Smooth muscle cell (in vitro differentiated cells): ENCODE measurements at regions not wholly inside any gene's neighbourhood (a gene's known extent, or its start where the extent isn't known, plus 50 kb on each side); places are given as distances from the start of the nearest gene placed in this dataset.

Experiments used
- DNase-seq: peaks from one replicate; lab custom pipeline; 2025; ENCODE audit not compliant: unreplicated experiment; lab: John Stamatoyannopoulos, UW
- H2AFZ ChIP-seq: fragments of 200-600 bp; sonication (generic); 2 replicates; pipeline ENCODE4 v1.6.0; 2016; ENCODE audit warnings: antibody characterized with exemption, low read depth, mild to moderate bottlenecking
- H3F3A ChIP-seq: fragments of 200-600 bp; sonication (generic); 2 replicates; pipeline ENCODE4 v1.6.0; 2017; ENCODE audit warnings: antibody characterized with exemption, low read depth
- H3K27ac ChIP-seq: fragments of 200-600 bp; sonication (generic); 2 replicates; pipeline ENCODE4 v1.5.1; 2016; ENCODE audit warnings: low read depth, mild to moderate bottlenecking
- H3K27me3 ChIP-seq: fragments of 200-600 bp; sonication (generic); 2 replicates; pipeline ENCODE4 v1.6.1; 2016; ENCODE audit warnings: low read depth, mild to moderate bottlenecking
- H3K36me3 ChIP-seq: fragments of 200-600 bp; sonication (generic); 2 replicates; pipeline ENCODE4 v1.5.1; 2016; ENCODE audit warnings: low read depth
- H3K4me1 ChIP-seq: fragments of 200-600 bp; sonication (generic); 2 replicates; pipeline ENCODE4 v1.5.1; 2016; ENCODE audit warnings: low read depth
- H3K4me2 ChIP-seq: fragments of 200-600 bp; sonication (generic); 2 replicates; pipeline ENCODE4 v1.6.0; 2016; ENCODE audit warnings: mild to moderate bottlenecking
- H3K4me3 ChIP-seq: fragments of 200-600 bp; sonication (generic); 2 replicates; pipeline ENCODE4 v1.5.1; 2016; ENCODE audit warnings: mild to moderate bottlenecking
- H3K79me2 ChIP-seq: fragments of 200-600 bp; sonication (generic); 2 replicates; pipeline ENCODE4 v1.6.0; 2016; ENCODE audit warnings: low read depth, mild to moderate bottlenecking
- H3K9ac ChIP-seq: fragments of 200-600 bp; sonication (generic); 2 replicates; pipeline ENCODE4 v1.6.0; 2016; ENCODE audit warnings: low read depth
- H3K9me3 ChIP-seq: fragments of 200-600 bp; sonication (generic); replicated peaks from 2 replicates; pipeline ENCODE4 v1.5.1; 2016; ENCODE audit warnings: low read depth
- H4K20me1 ChIP-seq: fragments of 200-600 bp; sonication (generic); 2 replicates; pipeline ENCODE4 v1.6.0; 2016; ENCODE audit warnings: low read depth
- CTCF ChIP-seq: fragments of 200-600 bp; sonication (generic); IDR thresholded peaks from 2 replicates; pipeline ENCODE4 v1.5.1; 2017; ENCODE audit warnings: borderline replicate concordance, mild to moderate bottlenecking, antibody characterized with exemption; ENCODE audit not compliant: insufficient read depth, poor library complexity, severe bottlenecking
- WGBS: methylation state at CpG from one replicate; pipeline ENCODE4 v1.1.7; 2016; ENCODE audit warnings: low lambda C conversion rate; 5-methylcytosine and 5-hydroxymethylcytosine counted together

- Histone ChIP-seq H3K9ac (no peak overlapping the region), H4K20me1 (no peaks in the 10 kb centered on the region), H3K9me3 (no peaks in the 10 kb centered on the region), H3K79me2 (no peaks in the 10 kb centered on the region), H3K4me3 (no peak overlapping the region), H3K27ac (no peak overlapping the region), H3K4me2 (peak overlapping the region; percentile 62), H2AFZ (peak overlapping the region; percentile 90), H3K36me3 (no peaks in the 10 kb centered on the region), H3K4me1 (no peaks in the 10 kb centered on the region), H3K27me3 (no peaks in the 10 kb centered on the region), H3F3A (no peaks in the 10 kb centered on the region)
- no peak for TF ChIP-seq CTCF
- 69% methylated on average over 6 of the region's 6 CpGs for WGBS
- no peak for DNase-seq
These were observed 370.2 kb downstream of the ARL4A start for GRCh38 chr7:13057462-13058200.

- no peaks in the 10 kb centered on the region for H3K4me1 ChIP-seq
- 99% methylated on average over 2 of the region's 2 CpGs for WGBS
- no peak for DNase-seq
- H3K27me3 ChIP-seq, result no peaks in the 10 kb centered on the region
- no peak overlapping the region for H3K27ac ChIP-seq
- H3K36me3 ChIP-seq, result no peaks in the 10 kb centered on the region
- H3K4me3 ChIP-seq, result no peak overlapping the region
- H3K9me3 ChIP-seq, result no peaks in the 10 kb centered on the region
- no peak overlapping the region for H3K4me2 ChIP-seq
- peak overlapping the region; percentile 20 for H2AFZ ChIP-seq
- no peaks in the 10 kb centered on the region for H3K79me2 ChIP-seq
- no peaks in the 10 kb centered on the region for H3F3A ChIP-seq
- no peaks in the 10 kb centered on the region for H4K20me1 ChIP-seq
- TF ChIP-seq CTCF, result no peak
- H3K9ac ChIP-seq, result no peak overlapping the region
These were observed 372.7 kb downstream of the ARL4A start for GRCh38 chr7:13060173-13060572.

GRCh38 chr7:13061115-13061514 lies 373.7 kb downstream of the ARL4A start:
- Histone ChIP-seq H3K4me2 (no peak overlapping the region), H3K27ac (no peak overlapping the region), H3K4me1 (no peaks in the 10 kb centered on the region), H3K79me2 (no peaks in the 10 kb centered on the region), H3K9me3 (no peaks in the 10 kb centered on the region), H2AFZ (peak overlapping the region; percentile 20), H3K9ac (no peak overlapping the region), H3K27me3 (no peaks in the 10 kb centered on the region), H3F3A (no peaks in the 10 kb centered on the region), H3K4me3 (no peak overlapping the region), H4K20me1 (no peaks in the 10 kb centered on the region), H3K36me3 (no peaks in the 10 kb centered on the region)
- no peak for DNase-seq
- 64% methylated on average over 4 of the region's 4 CpGs for WGBS
- TF ChIP-seq CTCF, result no peak

GRCh38 chr7:13062631-13063030 lies 375.2 kb downstream of the ARL4A start:
- H3K27me3 ChIP-seq, result no peaks in the 10 kb centered on the region
- H3K9ac ChIP-seq, result no peak overlapping the region
- no peaks in the 10 kb centered on the region for H3K9me3 ChIP-seq
- no peaks in the 10 kb centered on the region for H3K79me2 ChIP-seq
- H3K4me1 ChIP-seq, result no peaks in the 10 kb centered on the region
- H4K20me1 ChIP-seq, result no peaks in the 10 kb centered on the region
- H3K36me3 ChIP-seq, result no peaks in the 10 kb centered on the region
- H2AFZ ChIP-seq, result peak overlapping the region; percentile 46
- H3K27ac ChIP-seq, result no peak overlapping the region
- WGBS, result 83% methylated on average over 4 of the region's 4 CpGs
- no peak overlapping the region for H3K4me2 ChIP-seq
- H3F3A ChIP-seq, result no peaks in the 10 kb centered on the region
- H3K4me3 ChIP-seq, result no peak overlapping the region
- DNase-seq, result no peak
- TF ChIP-seq CTCF, result no peak
